Omental fat pad (tissue), 3 donors: ENCODE measurements at regions not wholly inside any gene's neighbourhood (a gene's known extent, or its start where the extent isn't known, plus 50 kb on each side); places are given as distances from the start of the nearest gene placed in this dataset.
"Not testable (repeated sequence)": the region's sequence is repeated elsewhere in the genome, so short reads cannot be mapped to it uniquely, and the experiment has no call there.

ENCODE experiments used
- ATAC-seq: fragments of 150-250 bp; one replicate; pipeline ENCODE4 v1.9.1; 2016; ENCODE audit warnings: mild to moderate bottlenecking, moderate library complexity; ENCODE audit not compliant: low FRiP score
- DNase-seq: peaks from one replicate; pipeline ENCODE4 v3.0.0-alpha.2; 2019; ENCODE audit warnings: low spot score
- TF ChIP-seq, protein P1 (sequence below), 3 donors: fragments of 450-650 bp; IDR thresholded peaks; one replicate each; pipeline ENCODE4 v1.5.1; 2016 to 2017; ENCODE audit warnings: antibody characterized with exemption in 3 of 3, mild to moderate bottlenecking in 3 of 3, moderate library complexity in 2 of 3

GRCh38 chr4:59503731-59504130 is 1696.4 kb upstream of the ADGRL3 start:
- TF ChIP-seq, protein P1, sequence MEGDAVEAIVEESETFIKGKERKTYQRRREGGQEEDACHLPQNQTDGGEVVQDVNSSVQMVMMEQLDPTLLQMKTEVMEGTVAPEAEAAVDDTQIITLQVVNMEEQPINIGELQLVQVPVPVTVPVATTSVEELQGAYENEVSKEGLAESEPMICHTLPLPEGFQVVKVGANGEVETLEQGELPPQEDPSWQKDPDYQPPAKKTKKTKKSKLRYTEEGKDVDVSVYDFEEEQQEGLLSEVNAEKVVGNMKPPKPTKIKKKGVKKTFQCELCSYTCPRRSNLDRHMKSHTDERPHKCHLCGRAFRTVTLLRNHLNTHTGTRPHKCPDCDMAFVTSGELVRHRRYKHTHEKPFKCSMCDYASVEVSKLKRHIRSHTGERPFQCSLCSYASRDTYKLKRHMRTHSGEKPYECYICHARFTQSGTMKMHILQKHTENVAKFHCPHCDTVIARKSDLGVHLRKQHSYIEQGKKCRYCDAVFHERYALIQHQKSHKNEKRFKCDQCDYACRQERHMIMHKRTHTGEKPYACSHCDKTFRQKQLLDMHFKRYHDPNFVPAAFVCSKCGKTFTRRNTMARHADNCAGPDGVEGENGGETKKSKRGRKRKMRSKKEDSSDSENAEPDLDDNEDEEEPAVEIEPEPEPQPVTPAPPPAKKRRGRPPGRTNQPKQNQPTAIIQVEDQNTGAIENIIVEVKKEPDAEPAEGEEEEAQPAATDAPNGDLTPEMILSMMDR (IDR thresholded peaks at IDR 0.05): no peak
- ATAC-seq (no peak), DNase-seq (no peak)

DNA sequence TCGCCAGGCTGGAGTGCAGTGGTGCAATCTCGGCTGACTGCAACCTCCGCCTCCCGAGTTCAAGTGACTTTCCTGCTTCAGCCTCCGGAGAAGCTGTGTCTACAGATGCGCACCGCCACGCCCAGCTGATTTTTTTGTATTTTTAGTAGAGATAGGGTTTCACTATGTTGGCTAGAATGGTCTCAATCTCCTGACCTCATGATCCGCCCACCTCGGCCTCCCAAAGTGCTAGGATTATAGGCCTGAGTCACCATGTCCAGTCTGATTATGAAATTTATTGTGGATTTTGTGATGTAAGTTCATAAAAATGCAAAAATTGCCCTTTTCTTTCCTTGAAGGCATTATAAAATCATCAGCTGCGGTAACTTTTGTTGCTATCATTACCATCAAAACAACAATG is 1688.3 kb upstream of the ADGRL3 start:
- ATAC-seq, DNase-seq: not testable (repeated sequence)

DNA sequence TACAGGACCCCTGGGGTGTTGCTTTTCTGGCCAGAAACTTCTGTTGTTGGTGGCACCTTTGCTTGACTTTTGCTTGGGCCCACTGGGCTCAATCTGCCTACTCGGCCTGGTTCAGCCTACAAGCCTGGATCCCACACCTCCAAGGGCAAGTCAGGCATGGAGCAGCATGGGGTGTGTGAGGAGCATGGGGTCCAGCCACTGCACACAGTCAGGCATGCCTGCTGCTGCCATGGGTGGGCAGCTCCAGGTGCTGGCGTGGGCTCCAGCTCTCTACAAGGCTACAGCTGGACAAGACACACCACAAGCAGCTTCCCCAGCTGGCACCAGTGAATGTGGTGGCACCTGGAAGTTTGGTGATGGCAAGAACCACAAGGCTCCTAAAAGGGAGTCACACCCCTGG is 1683.1 kb upstream of the ADGRL3 start:
- DNase-seq: no peak
- no peak for ATAC-seq

GRCh38 chr4:59518005-59518823 is 1681.9 kb upstream of the ADGRL3 start:
- no peak for DNase-seq
- ATAC-seq: no peak
- TF ChIP-seq, protein P1 (IDR thresholded peaks at IDR 0.05): no peak

More for the DNA sequence above, 1683.1 kb upstream of the ADGRL3 start:
- TF ChIP-seq, protein P1 (IDR thresholded peaks at IDR 0.05): no peak

- TF ChIP-seq, protein P1 (IDR thresholded peaks at IDR 0.05): no peak
- no peak for ATAC-seq
Measured at GRCh38 chr4:59525885-59526284, 1674.2 kb upstream of the ADGRL3 start.

GRCh38 chr4:59535541-59535940 is 1664.6 kb upstream of the ADGRL3 start:
- TF ChIP-seq, protein P1 (IDR thresholded peaks at IDR 0.05): no peak
- no peak for ATAC-seq
- DNase-seq: no peak

More at GRCh38 chr4:59525885-59526284, 1674.2 kb upstream of the ADGRL3 start:
- DNase-seq: no peak

DNA sequence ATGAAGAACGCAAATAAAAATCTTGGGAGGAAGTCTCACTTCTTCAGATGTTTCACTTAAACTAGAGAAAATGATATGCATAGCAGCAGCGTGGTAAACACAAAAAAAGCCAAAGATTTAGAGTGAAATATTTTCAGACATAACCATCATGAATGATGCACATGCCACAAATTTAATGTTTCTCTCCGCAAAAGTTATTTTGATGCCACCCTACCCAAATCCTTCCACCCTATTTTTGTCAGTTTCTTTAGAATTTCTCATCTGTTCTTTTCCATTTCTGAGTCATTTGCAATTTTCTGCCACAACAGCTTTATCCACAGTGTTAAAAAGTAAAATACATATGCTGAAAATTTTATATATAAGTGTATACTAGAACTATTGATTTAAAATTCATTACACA is 1663.7 kb upstream of the ADGRL3 start:
- ATAC-seq (no peak), DNase-seq (no peak)
- TF ChIP-seq, protein P1 (IDR thresholded peaks at IDR 0.05): no peak
